ENCODE measurements at regions not wholly inside any gene's neighbourhood (a gene's known extent, or its start where the extent isn't known, plus 50 kb on each side); places are given as distances from the start of the nearest gene placed in this dataset.

GRCh38 chr6:169891846-169892245 lies 140.4 kb downstream of the ERMARD start:
- Histone ChIP-seq H3K36me3 (ENCODE audit: insufficient read depth, insufficient read length, low read length) (no peaks in the 10 kb centered on the region), H3K9ac (ENCODE audit: insufficient read length, low read depth) (no peak overlapping the region), H3K4me1 (ENCODE audit: insufficient read depth, insufficient read length) (no peaks in the 10 kb centered on the region), H3K4me3 (ENCODE audit: insufficient read length, low read depth) (no peak overlapping the region), H3K9me3 (ENCODE audit: insufficient read depth, low read length) (no peaks in the 10 kb centered on the region), H3K27me3 (ENCODE audit: insufficient read depth, insufficient read length) (peaks cover 16% of the 10 kb centered on the region)
- DNase-seq (ENCODE audit: low read depth, low spot score): no peak
- no peak for TF ChIP-seq ZNF274 (IDR thresholded peaks at IDR 0.05; ENCODE audit: low read depth, low read length)
- no peak for TF ChIP-seq YY1 (IDR thresholded peaks at IDR 0.05; ENCODE audit: insufficient read depth, insufficient read length)
- TF ChIP-seq SUZ12 (IDR thresholded peaks at IDR 0.05; ENCODE audit: extremely low read depth, insufficient read depth, insufficient read length): no peak

GRCh38 chr6:169891421-169891820 lies 140.0 kb downstream of the ERMARD start:
- no peak for TF ChIP-seq ZNF274 (IDR thresholded peaks at IDR 0.05; ENCODE audit: low read depth, low read length)
- no peak for TF ChIP-seq SUZ12 (IDR thresholded peaks at IDR 0.05; ENCODE audit: extremely low read depth, insufficient read depth, insufficient read length)
- no peak for TF ChIP-seq YY1 (IDR thresholded peaks at IDR 0.05; ENCODE audit: insufficient read depth, insufficient read length)
- Histone ChIP-seq H3K36me3 (ENCODE audit: insufficient read depth, insufficient read length, low read length) (no peaks in the 10 kb centered on the region), H3K9me3 (ENCODE audit: insufficient read depth, low read length) (no peaks in the 10 kb centered on the region), H3K27me3 (ENCODE audit: insufficient read depth, insufficient read length) (peaks cover 16% of the 10 kb centered on the region), H3K9ac (ENCODE audit: insufficient read length, low read depth) (no peak overlapping the region), H3K4me1 (ENCODE audit: insufficient read depth, insufficient read length) (no peaks in the 10 kb centered on the region), H3K4me3 (ENCODE audit: insufficient read length, low read depth) (no peak overlapping the region)
- DNase-seq (ENCODE audit: low read depth, low spot score): no peak

GRCh38 chr6:169890901-169891300 lies 139.5 kb downstream of the ERMARD start:
- no peak for DNase-seq (ENCODE audit: low read depth, low spot score)
- Histone ChIP-seq H3K4me3 (ENCODE audit: insufficient read length, low read depth) (no peak overlapping the region), H3K4me1 (ENCODE audit: insufficient read depth, insufficient read length) (no peaks in the 10 kb centered on the region), H3K27me3 (ENCODE audit: insufficient read depth, insufficient read length) (peaks cover 16% of the 10 kb centered on the region), H3K9me3 (ENCODE audit: insufficient read depth, low read length) (no peaks in the 10 kb centered on the region), H3K36me3 (ENCODE audit: insufficient read depth, insufficient read length, low read length) (no peaks in the 10 kb centered on the region), H3K9ac (ENCODE audit: insufficient read length, low read depth) (no peak overlapping the region)
- no peak for TF ChIP-seq SUZ12 (IDR thresholded peaks at IDR 0.05; ENCODE audit: extremely low read depth, insufficient read depth, insufficient read length)
- TF ChIP-seq ZNF274 (IDR thresholded peaks at IDR 0.05; ENCODE audit: low read depth, low read length): no peak
- no peak for TF ChIP-seq YY1 (IDR thresholded peaks at IDR 0.05; ENCODE audit: insufficient read depth, insufficient read length)

GRCh38 chr6:169890049-169890448 lies 138.6 kb downstream of the ERMARD start:
- H3K9me3 ChIP-seq (ENCODE audit: insufficient read depth, low read length): no peaks in the 10 kb centered on the region
- no peak for DNase-seq (ENCODE audit: low read depth, low spot score)
- H3K4me1 ChIP-seq (ENCODE audit: insufficient read depth, insufficient read length): no peaks in the 10 kb centered on the region
- no peaks in the 10 kb centered on the region for H3K36me3 ChIP-seq (ENCODE audit: insufficient read depth, insufficient read length, low read length)
- H3K9ac ChIP-seq (ENCODE audit: insufficient read length, low read depth): no peak overlapping the region
- H3K4me3 ChIP-seq (ENCODE audit: insufficient read length, low read depth): no peak overlapping the region
- H3K27me3 ChIP-seq (ENCODE audit: insufficient read depth, insufficient read length): peaks cover 16% of the 10 kb centered on the region
- no peak for TF ChIP-seq ZNF274 (IDR thresholded peaks at IDR 0.05; ENCODE audit: low read depth, low read length)
- TF ChIP-seq YY1 (IDR thresholded peaks at IDR 0.05; ENCODE audit: insufficient read depth, insufficient read length): no peak
- no peak for TF ChIP-seq SUZ12 (IDR thresholded peaks at IDR 0.05; ENCODE audit: extremely low read depth, insufficient read depth, insufficient read length)

- no peaks in the 10 kb centered on the region for H3K36me3 ChIP-seq (ENCODE audit: insufficient read depth, insufficient read length, low read length)
- no peak overlapping the region for H3K4me3 ChIP-seq (ENCODE audit: insufficient read length, low read depth)
- TF ChIP-seq SUZ12 (IDR thresholded peaks at IDR 0.05; ENCODE audit: extremely low read depth, insufficient read depth, insufficient read length) (no peak), YY1 (IDR thresholded peaks at IDR 0.05; ENCODE audit: insufficient read depth, insufficient read length) (no peak), ZNF274 (IDR thresholded peaks at IDR 0.05; ENCODE audit: low read depth, low read length) (no peak)
- H3K4me1 ChIP-seq (ENCODE audit: insufficient read depth, insufficient read length): no peaks in the 10 kb centered on the region
- peaks cover 18% of the 10 kb centered on the region for H3K27me3 ChIP-seq (ENCODE audit: insufficient read depth, insufficient read length)
- DNase-seq (ENCODE audit: low read depth, low spot score): no peak
- H3K9ac ChIP-seq (ENCODE audit: insufficient read length, low read depth): no peak overlapping the region
- H3K9me3 ChIP-seq (ENCODE audit: insufficient read depth, low read length): no peaks in the 10 kb centered on the region
Observed at GRCh38 chr6:169887529-169888140, 136.2 kb downstream of the ERMARD start.

GRCh38 chr6:169886631-169887227 lies 135.3 kb downstream of the ERMARD start:
- Histone ChIP-seq H3K9me3 (ENCODE audit: insufficient read depth, low read length) (no peaks in the 10 kb centered on the region), H3K4me1 (ENCODE audit: insufficient read depth, insufficient read length) (no peaks in the 10 kb centered on the region), H3K9ac (ENCODE audit: insufficient read length, low read depth) (no peak overlapping the region), H3K36me3 (ENCODE audit: insufficient read depth, insufficient read length, low read length) (no peaks in the 10 kb centered on the region), H3K27me3 (ENCODE audit: insufficient read depth, insufficient read length) (peaks cover 12% of the 10 kb centered on the region), H3K4me3 (ENCODE audit: insufficient read length, low read depth) (no peak overlapping the region)
- TF ChIP-seq SUZ12 (IDR thresholded peaks at IDR 0.05; ENCODE audit: extremely low read depth, insufficient read depth, insufficient read length) (no peak), YY1 (IDR thresholded peaks at IDR 0.05; ENCODE audit: insufficient read depth, insufficient read length) (no peak), ZNF274 (IDR thresholded peaks at IDR 0.05; ENCODE audit: low read depth, low read length) (no peak)
- no peak for DNase-seq (ENCODE audit: low read depth, low spot score)

- DNase-seq (ENCODE audit: low read depth, low spot score): no peak
- peaks cover 3% of the 10 kb centered on the region for H3K27me3 ChIP-seq (ENCODE audit: insufficient read depth, insufficient read length)
Observed at GRCh38 chr6:169885831-169886230, 134.4 kb downstream of the ERMARD start.

More at GRCh38 chr6:169885831-169886230, 134.4 kb downstream of the ERMARD start:
- H3K4me1 ChIP-seq (ENCODE audit: insufficient read depth, insufficient read length): no peaks in the 10 kb centered on the region
- H3K9me3 ChIP-seq (ENCODE audit: insufficient read depth, low read length): no peaks in the 10 kb centered on the region
- H3K36me3 ChIP-seq (ENCODE audit: insufficient read depth, insufficient read length, low read length): no peaks in the 10 kb centered on the region
- H3K9ac ChIP-seq (ENCODE audit: insufficient read length, low read depth): no peak overlapping the region
- TF ChIP-seq SUZ12 (IDR thresholded peaks at IDR 0.05; ENCODE audit: extremely low read depth, insufficient read depth, insufficient read length) (no peak), YY1 (IDR thresholded peaks at IDR 0.05; ENCODE audit: insufficient read depth, insufficient read length) (no peak), ZNF274 (IDR thresholded peaks at IDR 0.05; ENCODE audit: low read depth, low read length) (no peak)
- no peak overlapping the region for H3K4me3 ChIP-seq (ENCODE audit: insufficient read length, low read depth)

Measured in NT2/D1 (cell line).